ENCODE measurements at regions not wholly inside any gene's neighbourhood (a gene's known extent, or its start where the extent isn't known, plus 50 kb on each side); places are given as distances from the start of the nearest gene placed in this dataset.

- no peaks in the 10 kb centered on the region for H3K27me3 ChIP-seq (ENCODE audit: control insufficient read depth, insufficient read depth, low read length)
- DNase-seq = no peak
- H3K27ac ChIP-seq (ENCODE audit: low read length) = no peak overlapping the region
Observed at GRCh38 chr6:121994919-121995318, 404.5 kb upstream of the HSF2 start.

DNA sequence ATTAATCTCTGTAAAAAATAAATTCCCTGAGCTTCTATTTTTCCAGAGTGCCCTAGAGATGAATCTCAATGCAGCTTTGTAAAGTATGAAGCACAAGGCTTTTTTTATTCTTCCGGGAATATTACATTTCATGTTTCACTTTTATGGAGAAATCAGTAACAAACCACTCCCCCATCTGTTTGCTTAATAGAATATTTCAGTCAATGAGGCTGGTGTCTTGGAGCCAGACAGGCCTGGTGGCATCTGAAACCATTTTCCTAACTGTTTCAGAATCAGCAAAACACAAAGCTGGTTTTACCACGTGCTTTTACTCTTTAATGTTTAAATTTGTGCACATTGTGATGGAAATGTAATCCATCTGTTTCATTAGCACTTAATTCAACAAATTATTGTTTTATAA lies 400.8 kb upstream of the HSF2 start:
- Histone ChIP-seq H3K4me1 (ENCODE audit: control insufficient read depth, insufficient read depth, low read length) (no peaks in the 10 kb centered on the region), H3K36me3 (ENCODE audit: control insufficient read depth, insufficient read depth, low read length) (no peaks in the 10 kb centered on the region), H3K9me3 (replicated peaks; ENCODE audit: control insufficient read depth, low read depth, low read length) (no peaks in the 10 kb centered on the region), H3K4me3 (ENCODE audit: low read length) (no peak overlapping the region), H3K27ac (ENCODE audit: low read length) (no peak overlapping the region), H3K27me3 (ENCODE audit: control insufficient read depth, insufficient read depth, low read length) (no peaks in the 10 kb centered on the region)
- WGBS (ENCODE audit: insufficient coverage) = no CpG with 5 or more reads among the region's 2 CpGs
- DNase-seq = no peak

More at GRCh38 chr6:121994919-121995318, 404.5 kb upstream of the HSF2 start:
- H3K9me3 ChIP-seq (replicated peaks; ENCODE audit: control insufficient read depth, low read depth, low read length) = no peaks in the 10 kb centered on the region
- H3K4me3 ChIP-seq (ENCODE audit: low read length) = no peak overlapping the region
- no CpG with 5 or more reads among the region's 1 CpG for WGBS (ENCODE audit: insufficient coverage)
- H3K36me3 ChIP-seq (ENCODE audit: control insufficient read depth, insufficient read depth, low read length) = no peaks in the 10 kb centered on the region
- no peaks in the 10 kb centered on the region for H3K4me1 ChIP-seq (ENCODE audit: control insufficient read depth, insufficient read depth, low read length)

- Histone ChIP-seq H3K4me1 (ENCODE audit: control insufficient read depth, insufficient read depth, low read length) (no peaks in the 10 kb centered on the region), H3K27me3 (ENCODE audit: control insufficient read depth, insufficient read depth, low read length) (no peaks in the 10 kb centered on the region), H3K27ac (ENCODE audit: low read length) (no peak overlapping the region), H3K36me3 (ENCODE audit: control insufficient read depth, insufficient read depth, low read length) (no peaks in the 10 kb centered on the region), H3K9me3 (replicated peaks; ENCODE audit: control insufficient read depth, low read depth, low read length) (no peaks in the 10 kb centered on the region), H3K4me3 (ENCODE audit: low read length) (no peak overlapping the region)
- WGBS (ENCODE audit: insufficient coverage) = 42% methylated on average over 3 of the region's 6 CpGs
- peak; percentile 69 for DNase-seq
Observed at GRCh38 chr6:121999456-122000065, 399.9 kb upstream of the HSF2 start.

DNA sequence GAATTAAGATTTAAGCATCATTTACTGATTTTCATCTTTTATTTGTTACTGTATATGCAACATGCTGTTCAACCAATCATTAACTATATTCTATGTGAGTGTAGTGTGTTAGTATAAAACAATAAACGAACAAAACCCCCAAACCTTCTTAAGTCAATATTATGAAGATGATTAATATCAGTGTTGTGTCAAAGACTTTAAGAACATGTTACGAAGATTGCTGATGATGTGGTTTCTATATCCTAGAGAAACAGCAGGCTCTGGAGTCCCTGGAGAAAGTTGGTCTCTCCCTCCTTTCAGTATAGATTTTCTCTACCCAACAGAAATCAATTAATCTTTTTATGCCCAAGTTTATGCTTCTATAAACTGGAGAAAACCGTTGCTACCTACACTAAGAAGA lies 393.8 kb upstream of the HSF2 start:
- DNase-seq = no peak
- Histone ChIP-seq H3K4me1 (ENCODE audit: control insufficient read depth, insufficient read depth, low read length) (peaks cover 4% of the 10 kb centered on the region), H3K9me3 (replicated peaks; ENCODE audit: control insufficient read depth, low read depth, low read length) (no peaks in the 10 kb centered on the region), H3K4me3 (ENCODE audit: low read length) (no peak overlapping the region), H3K27me3 (ENCODE audit: control insufficient read depth, insufficient read depth, low read length) (no peaks in the 10 kb centered on the region), H3K36me3 (ENCODE audit: control insufficient read depth, insufficient read depth, low read length) (no peaks in the 10 kb centered on the region), H3K27ac (ENCODE audit: low read length) (no peak overlapping the region)
- WGBS (ENCODE audit: insufficient coverage) = no CpG with 5 or more reads among the region's 3 CpGs

DNA sequence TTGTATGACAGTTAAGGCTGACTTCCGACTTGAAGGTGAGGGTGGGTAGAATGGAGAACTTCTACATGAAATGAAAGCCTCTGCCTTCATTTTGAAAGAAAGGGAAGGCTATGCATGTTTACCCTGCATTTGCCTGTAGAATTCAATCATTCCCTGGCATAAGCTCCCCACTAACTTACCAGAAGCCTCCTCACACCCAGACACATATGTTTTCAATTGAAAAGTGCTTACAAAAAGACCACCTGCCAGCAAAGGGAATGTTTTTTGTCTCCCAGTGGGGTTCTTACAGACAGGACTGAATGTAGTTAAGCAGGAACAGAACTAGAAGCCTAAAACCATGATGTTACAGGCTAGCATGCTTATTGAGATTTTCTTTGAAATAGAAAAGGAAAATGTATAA lies 392.1 kb upstream of the HSF2 start:
- no peak overlapping the region for H3K4me3 ChIP-seq (ENCODE audit: low read length)
- no peaks in the 10 kb centered on the region for H3K9me3 ChIP-seq (replicated peaks; ENCODE audit: control insufficient read depth, low read depth, low read length)
- no peaks in the 10 kb centered on the region for H3K27me3 ChIP-seq (ENCODE audit: control insufficient read depth, insufficient read depth, low read length)
- H3K4me1 ChIP-seq (ENCODE audit: control insufficient read depth, insufficient read depth, low read length) = peaks cover 4% of the 10 kb centered on the region
- peak; percentile 87 for DNase-seq
- no peaks in the 10 kb centered on the region for H3K36me3 ChIP-seq (ENCODE audit: control insufficient read depth, insufficient read depth, low read length)
- peak overlapping the region; percentile 43 for H3K27ac ChIP-seq (ENCODE audit: low read length)
- WGBS (ENCODE audit: insufficient coverage) = 0% methylated on average over 1 of the region's 1 CpG

- no peak overlapping the region for H3K4me3 ChIP-seq (ENCODE audit: low read length)
- peak overlapping the region; percentile 72 for H3K27ac ChIP-seq (ENCODE audit: low read length)
- peak; percentile 82 for DNase-seq
- no peaks in the 10 kb centered on the region for H3K36me3 ChIP-seq (ENCODE audit: control insufficient read depth, insufficient read depth, low read length)
- H3K27me3 ChIP-seq (ENCODE audit: control insufficient read depth, insufficient read depth, low read length) = no peaks in the 10 kb centered on the region
- no CpG with 5 or more reads among the region's 6 CpGs for WGBS (ENCODE audit: insufficient coverage)
- H3K4me1 ChIP-seq (ENCODE audit: control insufficient read depth, insufficient read depth, low read length) = peaks cover 4% of the 10 kb centered on the region
- H3K9me3 ChIP-seq (replicated peaks; ENCODE audit: control insufficient read depth, low read depth, low read length) = no peaks in the 10 kb centered on the region
Observed at GRCh38 chr6:122008101-122008999, 391.1 kb upstream of the HSF2 start.

- peak overlapping the region; percentile 72 for H3K27ac ChIP-seq (ENCODE audit: low read length)
- peak; percentile 91 for DNase-seq
Observed at GRCh38 chr6:122009000-122009350, 390.5 kb upstream of the HSF2 start.

GRCh38 chr6:122012578-122012977 lies 386.9 kb upstream of the HSF2 start:
- Histone ChIP-seq H3K4me3 (ENCODE audit: low read length) (no peak overlapping the region), H3K4me1 (ENCODE audit: control insufficient read depth, insufficient read depth, low read length) (peaks cover 4% of the 10 kb centered on the region), H3K27me3 (ENCODE audit: control insufficient read depth, insufficient read depth, low read length) (no peaks in the 10 kb centered on the region), H3K9me3 (replicated peaks; ENCODE audit: control insufficient read depth, low read depth, low read length) (no peaks in the 10 kb centered on the region), H3K27ac (ENCODE audit: low read length) (no peak overlapping the region), H3K36me3 (ENCODE audit: control insufficient read depth, insufficient read depth, low read length) (no peaks in the 10 kb centered on the region)
- WGBS (ENCODE audit: insufficient coverage) = no CpG with 5 or more reads among the region's 1 CpG
- peak; percentile 30 for DNase-seq

More at GRCh38 chr6:122009000-122009350, 390.5 kb upstream of the HSF2 start:
- peaks cover 4% of the 10 kb centered on the region for H3K4me1 ChIP-seq (ENCODE audit: control insufficient read depth, insufficient read depth, low read length)
- H3K9me3 ChIP-seq (replicated peaks; ENCODE audit: control insufficient read depth, low read depth, low read length) = no peaks in the 10 kb centered on the region
- no peak overlapping the region for H3K4me3 ChIP-seq (ENCODE audit: low read length)
- H3K36me3 ChIP-seq (ENCODE audit: control insufficient read depth, insufficient read depth, low read length) = no peaks in the 10 kb centered on the region
- no peaks in the 10 kb centered on the region for H3K27me3 ChIP-seq (ENCODE audit: control insufficient read depth, insufficient read depth, low read length)

DNA sequence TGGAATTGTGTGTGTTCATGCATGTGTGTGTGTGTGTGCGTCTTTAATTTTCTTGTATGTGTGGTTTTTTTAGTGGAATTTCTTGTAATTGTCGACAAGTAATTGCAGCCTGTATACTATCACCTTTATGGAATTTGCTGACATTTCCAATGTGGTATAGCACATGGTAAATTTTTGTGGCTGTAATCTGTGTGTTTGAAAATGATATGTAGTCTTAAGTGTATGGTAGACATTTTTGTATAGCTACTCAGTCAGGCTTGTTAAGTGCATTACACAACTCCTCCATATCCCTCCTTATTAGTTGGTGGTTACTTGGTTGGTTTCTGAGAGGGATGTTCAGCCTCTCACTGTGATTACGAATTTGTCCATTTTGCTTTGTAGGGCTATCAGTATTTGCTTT lies 384.5 kb upstream of the HSF2 start:
- DNase-seq = no peak

DNA sequence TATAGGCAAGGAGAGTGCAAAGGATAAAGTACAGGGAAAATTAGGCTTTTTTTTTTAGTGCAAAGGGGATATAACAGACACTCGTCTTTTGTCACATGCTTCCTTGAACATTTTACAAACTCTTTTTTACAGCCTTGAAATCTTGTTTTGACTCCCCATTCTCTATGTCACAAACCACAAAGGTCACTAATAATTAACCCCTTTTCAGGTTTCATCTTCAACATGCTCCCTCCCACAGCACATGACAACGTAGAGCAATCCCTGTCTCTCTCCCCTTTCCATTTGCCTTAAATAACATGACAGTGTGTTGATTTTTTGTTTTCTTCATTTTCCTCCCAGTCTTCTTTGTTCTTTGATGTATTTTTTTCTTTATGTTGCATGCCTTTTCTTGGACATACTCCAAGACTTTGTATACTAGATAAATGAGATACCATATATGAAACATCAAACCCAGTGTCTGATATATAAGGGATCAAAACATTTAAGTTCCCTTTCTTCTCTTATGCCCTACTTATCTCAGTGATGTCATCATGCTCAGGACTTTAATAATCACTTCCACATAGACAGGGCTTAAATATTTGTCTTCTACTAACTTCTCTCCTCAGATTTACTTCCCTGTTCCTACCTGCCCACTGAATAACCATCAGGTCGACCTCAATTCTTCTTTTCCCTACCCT lies 378.7 kb upstream of the HSF2 start:
- no peak overlapping the region for H3K4me3 ChIP-seq (ENCODE audit: low read length)
- H3K27me3 ChIP-seq (ENCODE audit: control insufficient read depth, insufficient read depth, low read length) = no peaks in the 10 kb centered on the region
- no peak overlapping the region for H3K27ac ChIP-seq (ENCODE audit: low read length)
- no peaks in the 10 kb centered on the region for H3K9me3 ChIP-seq (replicated peaks; ENCODE audit: control insufficient read depth, low read depth, low read length)
- no peaks in the 10 kb centered on the region for H3K36me3 ChIP-seq (ENCODE audit: control insufficient read depth, insufficient read depth, low read length)
- H3K4me1 ChIP-seq (ENCODE audit: control insufficient read depth, insufficient read depth, low read length) = no peaks in the 10 kb centered on the region
- no peak for DNase-seq
- WGBS (ENCODE audit: insufficient coverage) = no CpG with 5 or more reads among the region's 3 CpGs

More for the DNA sequence above, 384.5 kb upstream of the HSF2 start:
- Histone ChIP-seq H3K27me3 (ENCODE audit: control insufficient read depth, insufficient read depth, low read length) (no peaks in the 10 kb centered on the region), H3K4me1 (ENCODE audit: control insufficient read depth, insufficient read depth, low read length) (no peaks in the 10 kb centered on the region), H3K4me3 (ENCODE audit: low read length) (no peak overlapping the region), H3K27ac (ENCODE audit: low read length) (no peak overlapping the region), H3K9me3 (replicated peaks; ENCODE audit: control insufficient read depth, low read depth, low read length) (no peaks in the 10 kb centered on the region), H3K36me3 (ENCODE audit: control insufficient read depth, insufficient read depth, low read length) (no peaks in the 10 kb centered on the region)
- no CpG with 5 or more reads among the region's 3 CpGs for WGBS (ENCODE audit: insufficient coverage)
